Chondrocyte (in vitro differentiated cells): ENCODE measurements at regions not wholly inside any gene's neighbourhood (a gene's known extent, or its start where the extent isn't known, plus 50 kb on each side); places are given as distances from the start of the nearest gene placed in this dataset.

ENCODE experiments used
- DNase-seq: peaks from one replicate; pipeline ENCODE4 v3.0.0; 2021; ENCODE audit warnings: mixed read lengths, low spot score
- H3K27ac Mint-ChIP-seq: one replicate; pipeline ENCODE4 v1.8.0; 2021; ENCODE audit warnings: mild to moderate bottlenecking, moderate library complexity, mixed read lengths; ENCODE audit not compliant: unreplicated experiment
- H3K27me3 Mint-ChIP-seq: 2 replicates; pipeline ENCODE4 v1.8.0; 2021; ENCODE audit warnings: low read depth, mixed read lengths
- H3K36me3 Mint-ChIP-seq: 2 replicates; pipeline ENCODE4 v1.8.0; 2021; ENCODE audit warnings: low read depth, mixed read lengths
- H3K4me1 Mint-ChIP-seq: 2 replicates; pipeline ENCODE4 v1.8.0; 2021; ENCODE audit warnings: low read depth, mild to moderate bottlenecking, mixed read lengths
- H3K4me3 Mint-ChIP-seq: one replicate; pipeline ENCODE4 v1.8.0; 2021; ENCODE audit warnings: mild to moderate bottlenecking, moderate library complexity, mixed read lengths; ENCODE audit not compliant: unreplicated experiment
- H3K9me3 Mint-ChIP-seq: 2 replicates; pipeline ENCODE4 v1.8.0; 2021; ENCODE audit warnings: low read depth, mixed read lengths
- CTCF ChIP-seq: fragments of 200-600 bp; sonication (generic); IDR thresholded peaks from 2 replicates; pipeline ENCODE4 v1.5.0; 2021; ENCODE audit warnings: antibody characterized with exemption, mild to moderate bottlenecking, moderate library complexity

- Mint-ChIP-seq H3K4me3 (no peak overlapping the region), H3K27ac (no peak overlapping the region), H3K4me1 (no peaks in the 10 kb centered on the region), H3K27me3 (no peaks in the 10 kb centered on the region), H3K9me3 (peaks cover 2% of the 10 kb centered on the region), H3K36me3 (no peaks in the 10 kb centered on the region)
- TF ChIP-seq CTCF: no peak
- DNase-seq: no peak
Measured at GRCh38 chr10:111481261-111481826, 404.5 kb downstream of the ADRA2A start.

GRCh38 chr10:111481866-111482265, 405.0 kb downstream of the ADRA2A start:
- no peak for DNase-seq
- TF ChIP-seq CTCF: no peak
- no peak overlapping the region for H3K4me3 Mint-ChIP-seq
- H3K9me3 Mint-ChIP-seq: peaks cover 2% of the 10 kb centered on the region
- no peaks in the 10 kb centered on the region for H3K36me3 Mint-ChIP-seq
- H3K27ac Mint-ChIP-seq: no peak overlapping the region
- no peaks in the 10 kb centered on the region for H3K27me3 Mint-ChIP-seq
- no peaks in the 10 kb centered on the region for H3K4me1 Mint-ChIP-seq

DNA sequence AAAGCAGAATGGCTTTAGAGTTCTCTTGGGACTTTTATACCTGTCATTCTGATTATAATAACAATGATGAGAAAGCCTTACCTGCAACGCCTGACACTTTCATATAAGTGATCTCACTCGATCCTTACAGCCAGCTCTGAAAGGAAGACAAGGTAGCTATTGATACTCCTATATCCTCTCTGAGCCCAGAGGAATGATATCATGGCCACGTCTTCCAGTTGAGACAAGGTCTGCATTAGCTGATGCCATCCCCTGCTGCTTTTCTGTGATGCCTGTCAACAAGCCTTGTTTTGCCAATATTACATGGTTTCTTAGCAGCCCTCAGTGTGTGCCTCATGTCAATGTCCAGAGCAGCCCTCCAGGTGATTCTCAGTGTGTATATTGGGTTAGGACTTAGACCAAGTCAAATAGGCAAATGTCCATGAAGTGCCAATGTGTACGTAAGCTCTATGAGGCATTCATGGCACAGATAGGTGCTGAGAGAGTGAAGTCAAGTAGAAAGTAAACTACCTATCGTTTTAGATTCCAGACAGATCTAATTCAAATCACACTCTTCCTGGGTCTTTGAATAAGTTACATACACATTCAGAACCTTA, 405.9 kb downstream of the ADRA2A start:
- Mint-ChIP-seq H3K9me3 (peaks cover 6% of the 10 kb centered on the region), H3K27ac (no peak overlapping the region), H3K27me3 (no peaks in the 10 kb centered on the region), H3K36me3 (no peaks in the 10 kb centered on the region), H3K4me3 (no peak overlapping the region), H3K4me1 (no peaks in the 10 kb centered on the region)
- no peak for DNase-seq
- no peak for TF ChIP-seq CTCF

DNA sequence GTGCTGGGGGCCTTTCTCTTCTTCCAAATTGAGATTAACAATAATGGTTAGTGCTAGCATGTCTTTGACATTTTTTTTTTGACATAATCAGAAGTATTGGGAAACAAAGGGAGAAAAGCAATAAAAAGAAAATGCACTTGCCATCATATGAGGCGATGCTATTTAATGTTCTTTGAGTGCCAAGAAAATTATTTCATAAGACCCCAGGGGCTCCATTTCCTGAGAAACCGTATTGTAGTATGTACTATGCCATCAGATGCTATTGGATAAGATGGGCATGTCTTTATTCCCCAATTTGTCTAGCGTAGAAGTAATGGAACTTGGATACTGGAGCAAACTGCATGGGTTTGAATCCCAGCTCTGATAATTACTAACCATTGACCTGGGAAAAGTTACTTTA, 408.9 kb downstream of the ADRA2A start:
- no peaks in the 10 kb centered on the region for H3K36me3 Mint-ChIP-seq

DNA sequence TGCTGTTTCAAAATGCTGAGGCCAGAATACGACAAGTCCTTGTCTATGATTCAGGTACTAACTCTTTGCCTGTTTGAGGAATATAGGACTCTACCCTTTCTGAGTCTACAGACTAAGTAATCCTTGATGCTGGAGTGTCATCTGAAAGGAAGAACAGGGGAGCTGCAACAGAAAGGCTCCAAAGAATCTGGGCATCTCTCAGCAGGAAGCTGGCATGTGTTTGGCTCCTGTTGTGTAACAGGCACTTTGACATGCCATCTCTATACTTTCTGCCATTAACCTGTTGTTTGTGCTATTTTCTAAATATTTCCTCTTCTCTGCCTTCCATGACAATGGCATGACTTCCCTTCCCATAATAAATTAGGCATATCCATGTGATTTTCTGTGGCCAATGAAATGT, 409.5 kb downstream of the ADRA2A start:
- DNase-seq: no peak
- Mint-ChIP-seq H3K9me3 (peaks cover 32% of the 10 kb centered on the region), H3K4me1 (no peaks in the 10 kb centered on the region), H3K27me3 (no peaks in the 10 kb centered on the region), H3K4me3 (no peak overlapping the region), H3K27ac (no peak overlapping the region), H3K36me3 (no peaks in the 10 kb centered on the region)
- no peak for TF ChIP-seq CTCF

More for the DNA sequence above, 408.9 kb downstream of the ADRA2A start:
- no peaks in the 10 kb centered on the region for H3K4me1 Mint-ChIP-seq
- no peak for DNase-seq
- TF ChIP-seq CTCF: no peak
- no peak overlapping the region for H3K27ac Mint-ChIP-seq
- H3K27me3 Mint-ChIP-seq: no peaks in the 10 kb centered on the region
- H3K9me3 Mint-ChIP-seq: peaks cover 28% of the 10 kb centered on the region
- H3K4me3 Mint-ChIP-seq: no peak overlapping the region
